ENCODE measurements at regions not wholly inside any gene's neighbourhood (a gene's known extent, or its start where the extent isn't known, plus 50 kb on each side); places are given as distances from the start of the nearest gene placed in this dataset.

DNA sequence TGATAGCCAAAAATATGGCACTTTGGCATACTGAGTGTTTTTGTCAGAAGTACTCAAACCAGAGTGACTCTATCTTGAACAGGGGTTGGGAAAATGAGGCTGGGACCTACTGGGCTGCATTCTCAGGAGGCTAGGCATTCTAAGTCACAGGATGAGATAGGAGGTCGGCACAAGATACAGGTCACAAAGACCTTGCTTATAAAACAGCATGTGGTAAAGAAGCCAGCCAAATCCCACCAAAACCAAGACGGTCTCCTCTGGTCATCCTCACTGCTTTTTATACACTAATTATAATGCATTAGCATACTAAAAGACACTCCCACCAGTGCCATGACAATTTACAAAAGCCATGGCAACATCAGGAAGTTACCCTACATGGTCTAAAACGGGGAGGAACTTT, 985.1 kb downstream of the HACE1 start:
- 38% methylated on average over 3 of the region's 3 CpGs for WGBS (ENCODE audit: low lambda C conversion rate)
- Histone ChIP-seq H3K4me3 (ENCODE audit: low read depth in 2 of 2, low read length in 1 of 2) (no peak overlapping the region), H3K4me1 (ENCODE audit: control insufficient read depth in 1 of 2, insufficient read depth in 2 of 2, low read depth in 1 of 2, low read length in 1 of 2) (peaks cover 0 to 13% of the 10 kb centered on the region in 2 experiments; a peak in 2 of 4 replicates), H3F3A (replicated peaks; ENCODE audit: insufficient read depth) (no peaks in the 10 kb centered on the region), H3K9ac (no peak overlapping the region), H4K20me1 (ENCODE audit: insufficient read depth) (no peaks in the 10 kb centered on the region), H3K27ac (ENCODE audit: low read depth in 2 of 2, low read length in 1 of 2) (no peak overlapping the region), H3K36me3 (replicated peaks in 1 of 2; ENCODE audit: control insufficient read depth in 1 of 2, insufficient read depth in 2 of 2, low read length in 1 of 2) (no peaks in the 10 kb centered on the region), H2AFZ (ENCODE audit: low read depth) (no peak overlapping the region), H3K79me2 (ENCODE audit: insufficient read depth) (no peaks in the 10 kb centered on the region), H3K27me3 (ENCODE audit: insufficient read depth) (no peaks in the 10 kb centered on the region), H3K9me2 (no peaks in the 10 kb centered on the region), H3K9me3 (no peaks in the 10 kb centered on the region), H3K4me2 (no peak overlapping the region)
- TF ChIP-seq, protein P1, sequence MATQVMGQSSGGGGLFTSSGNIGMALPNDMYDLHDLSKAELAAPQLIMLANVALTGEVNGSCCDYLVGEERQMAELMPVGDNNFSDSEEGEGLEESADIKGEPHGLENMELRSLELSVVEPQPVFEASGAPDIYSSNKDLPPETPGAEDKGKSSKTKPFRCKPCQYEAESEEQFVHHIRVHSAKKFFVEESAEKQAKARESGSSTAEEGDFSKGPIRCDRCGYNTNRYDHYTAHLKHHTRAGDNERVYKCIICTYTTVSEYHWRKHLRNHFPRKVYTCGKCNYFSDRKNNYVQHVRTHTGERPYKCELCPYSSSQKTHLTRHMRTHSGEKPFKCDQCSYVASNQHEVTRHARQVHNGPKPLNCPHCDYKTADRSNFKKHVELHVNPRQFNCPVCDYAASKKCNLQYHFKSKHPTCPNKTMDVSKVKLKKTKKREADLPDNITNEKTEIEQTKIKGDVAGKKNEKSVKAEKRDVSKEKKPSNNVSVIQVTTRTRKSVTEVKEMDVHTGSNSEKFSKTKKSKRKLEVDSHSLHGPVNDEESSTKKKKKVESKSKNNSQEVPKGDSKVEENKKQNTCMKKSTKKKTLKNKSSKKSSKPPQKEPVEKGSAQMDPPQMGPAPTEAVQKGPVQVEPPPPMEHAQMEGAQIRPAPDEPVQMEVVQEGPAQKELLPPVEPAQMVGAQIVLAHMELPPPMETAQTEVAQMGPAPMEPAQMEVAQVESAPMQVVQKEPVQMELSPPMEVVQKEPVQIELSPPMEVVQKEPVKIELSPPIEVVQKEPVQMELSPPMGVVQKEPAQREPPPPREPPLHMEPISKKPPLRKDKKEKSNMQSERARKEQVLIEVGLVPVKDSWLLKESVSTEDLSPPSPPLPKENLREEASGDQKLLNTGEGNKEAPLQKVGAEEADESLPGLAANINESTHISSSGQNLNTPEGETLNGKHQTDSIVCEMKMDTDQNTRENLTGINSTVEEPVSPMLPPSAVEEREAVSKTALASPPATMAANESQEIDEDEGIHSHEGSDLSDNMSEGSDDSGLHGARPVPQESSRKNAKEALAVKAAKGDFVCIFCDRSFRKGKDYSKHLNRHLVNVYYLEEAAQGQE (IDR thresholded peaks at IDR 0.05; ENCODE audit: low read depth, low read length): no peak
- TF ChIP-seq TEAD4 (IDR thresholded peaks at IDR 0.05; ENCODE audit: borderline replicate concordance, insufficient read depth): no peak
- TF ChIP-seq RAD21 (IDR thresholded peaks at IDR 0.05; ENCODE audit: low read length): no peak
- TF ChIP-seq FOXJ3 (CRISPR knock-in tag; IDR thresholded peaks at IDR 0.05): no peak
- TF ChIP-seq RFX5 (IDR thresholded peaks at IDR 0.05; ENCODE audit: low read length): no peak
- DNase-seq: no peak
- ChIA-PET POLR2A (no interaction called here), CTCF (no interaction called here)

DNA sequence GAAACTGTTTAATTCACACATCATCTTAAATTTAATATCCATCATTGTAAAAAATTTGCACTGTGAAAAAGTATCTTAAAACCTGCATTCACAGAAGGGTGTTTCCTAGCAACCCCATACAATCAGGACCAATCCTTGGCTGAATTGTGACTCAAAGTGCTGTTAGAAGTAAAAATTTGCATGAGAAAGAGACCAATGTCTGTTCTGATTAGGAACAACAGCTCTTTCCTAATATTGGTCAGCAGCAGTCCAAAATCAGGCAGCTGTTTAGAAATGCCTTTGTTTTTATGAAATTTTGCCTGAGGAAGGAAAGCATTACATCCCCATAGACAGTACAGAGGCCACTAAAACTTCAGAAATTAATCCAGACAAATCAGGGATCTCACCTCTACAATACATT, 987.0 kb downstream of the HACE1 start:
- no peaks in the 10 kb centered on the region for H3K27me3 ChIP-seq (ENCODE audit: insufficient read depth)
- no peak overlapping the region for H3K9ac ChIP-seq
- no peak overlapping the region for H2AFZ ChIP-seq (ENCODE audit: low read depth)
- H3K27ac ChIP-seq (ENCODE audit: low read depth in 2 of 2, low read length in 1 of 2): peak overlapping the region in 1 of 2 experiments; percentile 89; a peak in 2 of 4 replicates
- CTCF ChIA-PET: interaction anchor here (0.8 kb wide), 1 partner anchor 453 kb away, joined by 3 read pairs; no protein-coding TSS in a partner anchor
- H3K9me2 ChIP-seq: no peaks in the 10 kb centered on the region
- H3K36me3 ChIP-seq (replicated peaks in 1 of 2; ENCODE audit: control insufficient read depth in 1 of 2, insufficient read depth in 2 of 2, low read length in 1 of 2): no peaks in the 10 kb centered on the region
- H3K4me1 ChIP-seq (ENCODE audit: control insufficient read depth in 1 of 2, insufficient read depth in 2 of 2, low read depth in 1 of 2, low read length in 1 of 2): peaks cover 0 to 13% of the 10 kb centered on the region in 2 experiments; a peak in 2 of 4 replicates
- H3K9me3 ChIP-seq: no peaks in the 10 kb centered on the region
- no peaks in the 10 kb centered on the region for H3F3A ChIP-seq (replicated peaks; ENCODE audit: insufficient read depth)
- H3K4me2 ChIP-seq: no peak overlapping the region
- POLR2A ChIA-PET: no interaction called here
- DNase-seq: peak; percentile 14
- no peaks in the 10 kb centered on the region for H3K79me2 ChIP-seq (ENCODE audit: insufficient read depth)
- H4K20me1 ChIP-seq (ENCODE audit: insufficient read depth): no peaks in the 10 kb centered on the region
- no peak overlapping the region for H3K4me3 ChIP-seq (ENCODE audit: low read depth in 2 of 2, low read length in 1 of 2)
- TF ChIP-seq RCOR1 (IDR thresholded peaks at IDR 0.05; ENCODE audit: low read length) (no peak; the same call in 1 of the 2 replicates), POLR2AphosphoS5 (IDR thresholded peaks at IDR 0.05; ENCODE audit: low read depth, low read length) (no peak), RAD21 (IDR thresholded peaks at IDR 0.05; ENCODE audit: low read length) (0 out of 2 replicates have a peak, but pooled peaks have one; percentile 13)

DNA sequence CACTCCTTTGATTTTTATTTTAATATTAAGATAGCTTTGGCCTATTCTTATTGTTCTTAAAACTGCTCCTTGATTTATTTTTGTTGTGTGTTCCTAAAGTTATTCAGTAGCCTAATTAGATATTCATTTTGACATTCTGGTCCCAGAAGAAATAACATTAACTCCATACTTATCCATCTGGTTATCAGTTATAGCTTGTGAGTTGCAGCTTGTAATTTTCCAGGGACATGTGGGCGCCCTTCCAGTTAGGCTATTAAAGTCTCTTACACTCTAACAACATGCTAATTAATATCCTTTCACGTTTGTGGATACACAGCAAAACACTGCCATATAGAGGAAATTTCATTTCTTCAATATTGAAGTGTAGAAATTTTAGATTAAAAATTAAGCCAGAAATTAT, 987.5 kb downstream of the HACE1 start:
- Histone ChIP-seq H3K27me3 (ENCODE audit: insufficient read depth) (no peaks in the 10 kb centered on the region), H3F3A (replicated peaks; ENCODE audit: insufficient read depth) (no peaks in the 10 kb centered on the region), H3K27ac (ENCODE audit: low read depth in 2 of 2, low read length in 1 of 2) (peak overlapping the region in 1 of 2 experiments; percentile 89; a peak in 2 of 4 replicates), H3K4me2 (no peak overlapping the region), H3K4me3 (ENCODE audit: low read depth in 2 of 2, low read length in 1 of 2) (no peak overlapping the region), H3K4me1 (ENCODE audit: control insufficient read depth in 1 of 2, insufficient read depth in 2 of 2, low read depth in 1 of 2, low read length in 1 of 2) (peaks cover 0 to 13% of the 10 kb centered on the region in 2 experiments; a peak in 2 of 4 replicates), H3K9ac (no peak overlapping the region), H3K9me2 (no peaks in the 10 kb centered on the region), H4K20me1 (ENCODE audit: insufficient read depth) (no peaks in the 10 kb centered on the region), H3K79me2 (ENCODE audit: insufficient read depth) (no peaks in the 10 kb centered on the region), H3K9me3 (no peaks in the 10 kb centered on the region), H3K36me3 (replicated peaks in 1 of 2; ENCODE audit: control insufficient read depth in 1 of 2, insufficient read depth in 2 of 2, low read length in 1 of 2) (no peaks in the 10 kb centered on the region), H2AFZ (ENCODE audit: low read depth) (no peak overlapping the region)
- CTCF ChIA-PET: interaction anchor here (0.8 kb wide), 1 partner anchor 454 kb away, joined by 3 read pairs; no protein-coding TSS in a partner anchor
- DNase-seq: peak; percentile 32
- POLR2A ChIA-PET: interaction anchor here (0.6 kb wide), 1 partner anchor 437 kb away, joined by 3 read pairs; no protein-coding TSS in a partner anchor
- WGBS (ENCODE audit: low lambda C conversion rate): 11% methylated on average over 2 of the region's 2 CpGs
- TF ChIP-seq NRF1 (IDR thresholded peaks at IDR 0.05; ENCODE audit: low read depth, low read length) (no peak), FOXJ3 (CRISPR knock-in tag; IDR thresholded peaks at IDR 0.05) (peak; percentile 23; the same call in 1 of the 2 replicates), GATA2 (CRISPR knock-in tag; IDR thresholded peaks at IDR 0.05) (peak; percentile 75), FOXM1 (IDR thresholded peaks at IDR 0.05; ENCODE audit: low read depth) (no peak), EZH2phosphoT487 (IDR thresholded peaks at IDR 0.05; ENCODE audit: borderline replicate concordance, low read depth) (no peak), RAD21 (IDR thresholded peaks at IDR 0.05; ENCODE audit: low read length) (peak; percentile 33; the same call in 1 of the 2 replicates), SMC3 (IDR thresholded peaks at IDR 0.05; ENCODE audit: low read depth, low read length) (no peak), SIN3A (IDR thresholded peaks at IDR 0.05; ENCODE audit: borderline replicate concordance, low read depth, low read length) (no peak), EP300 (IDR thresholded peaks at IDR 0.05; ENCODE audit: borderline replicate concordance in 1 of 2, low read depth in 1 of 2, low read length in 1 of 2) (peak in 1 of 2 experiments; percentile 85; a peak in 2 of 4 replicates)
- TF ChIP-seq, protein P1 (IDR thresholded peaks at IDR 0.05; ENCODE audit: low read depth, low read length): no peak
